NCI-H774 (cell line): ENCODE measurements at regions not wholly inside any gene's neighbourhood (a gene's known extent, or its start where the extent isn't known, plus 50 kb on each side); places are given as distances from the start of the nearest gene placed in this dataset.

Experiments used
- DNase-seq: peaks from one replicate; lab custom pipeline; 2025; lab: John Stamatoyannopoulos, UW

GRCh38 chr1:22221233-22221780 is 78.4 kb upstream of the WNT4 start:
- DNase-seq: no peak

GRCh38 chr1:22222723-22223122 is 79.8 kb upstream of the WNT4 start:
- no peak for DNase-seq

GRCh38 chr1:22223176-22223575 is 80.3 kb upstream of the WNT4 start:
- DNase-seq: no peak

GRCh38 chr1:22224091-22224490 is 81.2 kb upstream of the WNT4 start:
- no peak for DNase-seq

GRCh38 chr1:22224631-22225030 is 81.7 kb upstream of the WNT4 start:
- no peak for DNase-seq

- DNase-seq: no peak
Observed at GRCh38 chr1:22225858-22226589, 83.1 kb upstream of the WNT4 start.

GRCh38 chr1:22228074-22228473 is 85.2 kb upstream of the WNT4 start:
- DNase-seq: no peak

- no peak for DNase-seq
Observed at GRCh38 chr1:22228505-22228911, 85.6 kb upstream of the WNT4 start.

- DNase-seq: no peak
Observed at GRCh38 chr1:22229379-22229778, 86.5 kb upstream of the WNT4 start.

GRCh38 chr1:22231068-22231593 is 88.2 kb upstream of the WNT4 start:
- no peak for DNase-seq

GRCh38 chr1:22231995-22232690 is 89.2 kb upstream of the WNT4 start:
- DNase-seq: no peak

GRCh38 chr1:22233222-22233621 is 90.3 kb upstream of the WNT4 start:
- no peak for DNase-seq

- DNase-seq: no peak
Observed at GRCh38 chr1:22234476-22235030, 91.7 kb upstream of the WNT4 start.

GRCh38 chr1:22236166-22236565 is 93.3 kb upstream of the WNT4 start:
- no peak for DNase-seq

- no peak for DNase-seq
Observed at GRCh38 chr1:22236900-22237299, 94.0 kb upstream of the WNT4 start.

GRCh38 chr1:22237433-22238093 is 94.7 kb upstream of the WNT4 start:
- DNase-seq: no peak

GRCh38 chr1:22238356-22239224 is 95.7 kb upstream of the WNT4 start:
- DNase-seq: no peak

- no peak for DNase-seq
Observed at GRCh38 chr1:22239378-22239777, 96.5 kb upstream of the WNT4 start.

GRCh38 chr1:22241250-22241649 is 98.4 kb upstream of the WNT4 start:
- DNase-seq: no peak

- no peak for DNase-seq
Observed at GRCh38 chr1:22241811-22242210, 98.9 kb upstream of the WNT4 start.

- no peak for DNase-seq
Observed at GRCh38 chr1:22245100-22245650, 102.3 kb upstream of the WNT4 start.
